Stromal cell of bone marrow (primary cell): ENCODE measurements at regions not wholly inside any gene's neighbourhood (a gene's known extent, or its start where the extent isn't known, plus 50 kb on each side); places are given as distances from the start of the nearest gene placed in this dataset.
"Not testable (repeated sequence)": the region's sequence is repeated elsewhere in the genome, so short reads cannot be mapped to it uniquely, and the experiment has no call there.

ENCODE experiments used
- DNase-seq: peaks from one replicate; pipeline ENCODE4 v3.0.0-alpha.2; 2012; ENCODE audit warnings: low read depth

DNA sequence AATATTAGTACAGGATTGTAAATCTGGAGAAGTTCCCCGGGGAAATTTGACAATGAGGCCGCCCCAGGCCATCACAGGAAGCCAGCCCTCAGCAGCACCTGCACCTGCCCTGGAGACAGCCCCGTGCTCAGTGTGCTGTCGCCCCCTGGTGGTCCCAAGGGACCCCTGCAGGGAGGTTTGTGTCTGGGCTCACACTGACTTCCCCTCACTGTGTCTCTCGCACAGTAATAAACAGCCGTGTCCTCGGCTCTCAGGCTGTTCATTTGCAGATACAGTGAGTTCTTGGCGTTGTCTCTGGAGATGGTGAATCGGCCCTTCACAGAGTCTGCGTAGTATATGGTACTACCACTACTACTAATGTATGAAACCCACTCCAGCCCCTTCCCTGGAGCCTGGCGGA is 1011.2 kb downstream of the TMEM121 start:
- DNase-seq: not testable (repeated sequence)

DNA sequence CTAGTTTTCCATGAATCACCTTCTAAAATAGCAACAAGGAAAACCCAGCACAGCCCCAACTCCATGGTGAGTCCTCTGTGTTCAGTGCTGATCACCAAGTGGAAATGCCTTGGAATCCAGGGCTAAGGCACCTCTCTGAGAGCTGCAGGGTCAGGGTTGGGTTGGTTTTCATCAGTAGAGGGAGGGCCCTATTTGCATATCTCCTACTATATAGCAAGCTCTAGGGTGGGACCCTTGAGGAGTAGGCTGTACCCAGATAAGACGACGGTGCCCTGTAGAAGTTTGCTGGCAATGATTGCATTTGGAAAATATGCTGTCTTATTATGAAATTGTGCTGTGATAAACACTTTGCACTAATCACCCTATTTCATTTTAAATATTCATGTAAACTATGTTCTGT is 1011.8 kb downstream of the TMEM121 start:
- no peak for DNase-seq

DNA sequence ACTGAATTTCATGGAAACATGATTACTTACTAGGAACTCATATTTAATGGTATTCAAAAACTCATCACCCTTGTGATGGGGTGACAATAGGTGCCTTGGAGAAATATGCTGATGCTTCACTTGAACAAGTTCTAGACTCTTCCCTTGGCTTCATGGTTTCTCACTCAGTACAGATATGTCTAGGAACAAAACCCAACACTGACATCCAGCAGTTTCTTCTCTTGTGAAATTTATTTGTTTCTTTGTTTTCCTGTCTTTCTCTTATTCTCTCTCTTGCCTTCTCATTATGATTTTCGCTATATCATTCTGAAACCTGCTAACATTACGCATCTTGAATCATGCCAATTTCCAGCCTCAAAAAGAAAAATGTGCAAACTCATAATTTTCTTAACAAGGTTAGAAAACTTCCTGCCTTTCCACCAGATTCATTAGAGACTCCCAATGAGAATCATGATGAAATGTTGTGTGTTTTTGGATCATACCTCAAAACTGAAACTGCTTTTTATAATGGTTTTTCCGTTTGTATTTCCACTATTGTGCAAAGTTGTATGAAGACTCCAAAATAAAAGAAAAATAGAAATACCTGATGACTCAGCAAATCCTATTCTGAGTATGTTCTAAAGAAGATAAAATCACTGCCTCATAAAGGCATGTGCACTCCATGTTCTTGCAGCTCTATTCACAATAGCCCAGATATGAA is 1021.5 kb downstream of the TMEM121 start:
- DNase-seq: no peak

DNA sequence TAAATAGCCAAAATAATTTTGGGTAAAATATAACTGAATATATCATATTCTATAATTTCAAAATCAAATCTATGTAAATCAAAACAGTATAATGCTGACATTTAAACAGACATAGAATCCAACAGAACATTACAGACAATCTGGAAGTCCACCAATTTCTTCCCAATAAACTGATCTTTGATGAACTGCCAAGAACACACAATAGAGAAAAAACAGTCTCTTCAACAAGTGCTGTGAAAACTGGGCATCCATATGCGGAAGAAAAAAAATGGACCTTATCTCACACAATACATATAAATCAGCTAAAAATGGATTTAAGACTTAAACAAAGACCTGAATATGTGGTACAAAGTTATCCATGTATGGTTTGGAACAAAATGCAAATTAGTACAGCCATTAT is 1022.7 kb downstream of the TMEM121 start:
- no peak for DNase-seq

DNA sequence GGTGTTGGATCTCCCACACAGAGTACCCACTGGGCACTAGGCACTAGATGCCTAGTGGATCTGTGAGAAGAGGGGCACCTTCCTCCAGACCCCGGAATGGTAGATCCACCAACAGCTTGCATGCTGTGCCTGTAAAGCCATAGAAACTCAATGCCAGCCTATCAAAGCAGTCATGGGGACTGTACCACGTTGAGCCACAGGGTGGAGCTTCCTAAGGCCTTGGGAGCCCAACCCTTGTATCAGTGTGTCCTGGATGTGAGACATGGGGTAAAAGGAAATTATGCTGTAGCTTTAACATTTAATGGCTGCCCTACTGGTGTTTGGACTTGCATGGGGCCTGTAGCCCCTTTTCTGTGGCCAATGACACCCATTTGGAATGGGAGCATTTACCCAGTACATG is 1024.9 kb downstream of the TMEM121 start:
- DNase-seq: no peak

DNA sequence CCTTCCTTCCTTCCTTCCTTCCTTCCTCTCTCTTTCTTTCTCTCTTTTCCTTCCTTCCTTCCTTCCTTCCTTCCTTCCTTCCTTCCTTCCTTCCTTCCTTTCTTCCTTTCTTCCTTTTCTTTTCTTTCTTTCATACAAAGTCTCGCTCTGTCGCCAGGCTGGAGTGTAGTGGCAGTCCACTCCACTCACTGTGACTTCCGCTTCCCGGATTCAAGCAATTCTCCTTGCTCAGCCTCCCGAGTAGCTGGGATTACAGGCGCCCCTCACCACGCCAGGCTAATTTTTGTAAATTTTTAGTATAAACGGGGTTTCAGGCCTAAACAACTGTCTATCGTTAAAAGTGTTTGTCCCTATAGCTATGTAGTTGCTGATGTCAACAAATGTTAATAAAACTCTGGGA is 1029.8 kb downstream of the TMEM121 start:
- not testable (repeated sequence) for DNase-seq

DNA sequence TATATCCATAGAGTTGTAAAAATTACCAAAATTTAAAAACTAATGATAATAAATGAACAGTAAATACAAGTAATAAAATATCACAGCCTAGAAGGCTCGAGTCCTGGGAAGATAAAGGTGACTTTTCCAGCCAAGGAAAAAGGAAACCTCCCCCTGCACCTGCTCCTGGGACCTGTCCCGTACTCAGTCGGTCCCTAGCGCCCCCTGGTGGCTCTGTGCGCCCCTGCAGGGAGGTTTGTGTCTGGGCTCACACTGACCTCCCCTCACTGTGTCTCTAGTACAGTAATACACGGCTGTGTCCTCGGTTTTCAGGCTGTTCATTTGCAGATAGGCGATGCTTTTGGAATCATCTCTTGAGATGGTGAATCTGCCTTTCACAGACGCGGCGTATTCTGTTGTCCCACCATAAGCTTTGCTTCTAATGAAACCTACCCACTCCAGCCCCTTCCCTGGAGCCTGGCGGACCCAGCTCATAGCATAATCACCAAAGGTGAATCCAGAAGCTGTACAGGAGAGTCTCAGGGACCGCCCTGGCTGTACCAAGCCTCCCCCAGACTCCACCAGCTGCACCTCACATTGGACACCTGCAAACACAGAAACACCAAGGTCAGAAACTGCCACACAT is 1030.4 kb downstream of the TMEM121 start:
- no peak for DNase-seq

DNA sequence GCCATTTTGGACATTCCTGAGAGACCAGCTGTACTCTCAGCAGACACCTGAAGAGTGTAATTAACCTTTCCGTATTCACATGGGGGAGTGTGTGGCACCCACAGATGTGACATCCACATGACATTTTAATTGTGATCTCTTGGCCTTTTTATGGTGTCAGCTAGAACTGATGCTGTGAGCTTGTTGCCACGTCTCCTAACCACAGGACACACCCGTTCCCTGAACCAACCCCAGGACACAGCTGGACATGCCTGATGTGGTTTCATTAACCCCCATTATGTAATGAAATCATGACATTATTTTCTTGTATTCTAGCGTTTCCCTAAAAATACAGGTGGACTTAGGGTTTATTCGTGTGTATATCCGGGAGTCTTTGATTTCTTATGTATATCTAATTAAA is 1036.1 kb downstream of the TMEM121 start:
- DNase-seq: no peak

DNA sequence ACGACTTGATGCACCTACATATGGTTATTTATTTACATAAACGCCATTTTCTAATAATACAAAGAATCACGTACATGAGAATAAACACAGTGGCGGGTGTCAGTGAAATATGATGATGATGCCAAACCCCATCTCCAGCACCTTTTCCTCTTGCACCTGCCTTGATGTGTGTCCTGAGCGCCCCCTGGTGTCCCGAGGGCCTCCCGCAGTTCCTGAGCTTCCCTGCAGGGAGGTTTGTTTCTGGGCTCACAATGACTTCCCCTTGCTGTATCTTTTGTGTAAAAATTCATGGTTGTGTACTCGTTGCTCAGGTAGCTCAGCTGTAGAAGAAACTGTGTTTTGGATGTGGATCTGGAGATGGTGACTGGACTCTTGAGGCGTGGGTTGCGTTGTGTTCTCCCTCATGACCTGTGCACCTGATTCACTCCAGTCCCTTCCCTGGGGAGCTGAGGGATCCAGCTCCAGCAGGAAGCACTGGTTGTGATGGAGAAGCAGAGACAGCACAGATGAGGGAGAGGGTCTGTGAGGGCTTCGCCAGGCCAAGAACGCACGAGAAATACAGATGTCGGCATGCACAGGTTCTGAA is 1037.8 kb downstream of the TMEM121 start:
- no peak for DNase-seq

DNA sequence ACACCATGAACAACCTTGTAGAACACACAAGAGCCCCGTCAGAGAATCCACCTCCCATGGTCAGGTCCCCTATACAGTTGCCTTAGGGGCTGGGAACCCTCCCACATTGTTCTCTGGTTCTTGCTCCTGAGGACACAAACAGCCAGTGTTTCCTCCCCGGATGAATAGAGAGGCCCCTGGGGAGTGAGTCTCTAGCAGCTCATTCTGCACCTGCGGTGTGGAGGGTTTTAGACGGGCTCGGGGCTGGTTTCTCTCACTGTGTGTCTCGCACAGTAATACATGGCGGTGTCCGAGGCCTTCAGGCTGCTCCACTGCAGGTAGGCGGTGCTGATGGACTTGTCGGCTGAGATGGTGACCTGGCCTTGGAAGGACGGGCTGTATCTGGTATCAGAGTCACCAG is 1052.1 kb downstream of the TMEM121 start:
- DNase-seq: no peak

DNA sequence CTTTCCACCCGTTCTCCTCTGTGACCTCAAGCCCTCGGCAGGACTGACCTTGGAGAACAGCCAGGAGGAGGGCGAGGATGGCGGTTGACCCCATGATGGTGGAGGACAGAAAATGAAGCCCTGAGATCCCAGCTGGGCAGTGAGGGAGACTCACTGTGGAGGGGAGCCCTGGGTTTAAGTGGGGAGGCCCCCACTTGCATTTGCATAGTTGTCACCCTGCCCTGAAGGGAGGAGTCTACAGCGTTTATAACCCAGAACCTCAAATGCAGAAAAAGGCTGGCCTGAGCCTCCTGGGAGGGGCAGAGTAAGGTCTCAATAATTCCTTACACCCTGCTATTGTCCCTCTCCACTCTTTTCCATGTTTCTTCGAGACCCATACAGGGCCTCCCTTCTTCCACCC is 1052.7 kb downstream of the TMEM121 start:
- DNase-seq: no peak

DNA sequence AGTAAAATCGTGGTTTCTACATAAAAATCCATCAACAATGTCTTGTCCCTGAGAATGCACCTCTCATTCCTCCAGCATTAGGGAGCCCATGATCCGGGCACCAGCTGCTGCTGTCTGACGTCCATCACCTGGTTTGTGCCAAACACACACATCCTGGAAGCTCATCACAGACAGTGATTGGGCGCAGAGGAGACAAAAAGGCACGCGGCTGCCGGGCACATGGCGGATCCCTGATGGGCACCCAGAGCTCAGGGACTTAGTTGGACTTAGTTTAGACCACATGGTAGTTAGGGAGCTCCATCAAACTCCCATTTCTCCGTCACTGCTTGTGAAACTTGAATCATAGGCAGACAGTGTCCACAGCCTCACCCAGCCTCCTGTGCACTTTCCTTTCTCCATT is 1059.3 kb downstream of the TMEM121 start:
- DNase-seq: no peak

DNA sequence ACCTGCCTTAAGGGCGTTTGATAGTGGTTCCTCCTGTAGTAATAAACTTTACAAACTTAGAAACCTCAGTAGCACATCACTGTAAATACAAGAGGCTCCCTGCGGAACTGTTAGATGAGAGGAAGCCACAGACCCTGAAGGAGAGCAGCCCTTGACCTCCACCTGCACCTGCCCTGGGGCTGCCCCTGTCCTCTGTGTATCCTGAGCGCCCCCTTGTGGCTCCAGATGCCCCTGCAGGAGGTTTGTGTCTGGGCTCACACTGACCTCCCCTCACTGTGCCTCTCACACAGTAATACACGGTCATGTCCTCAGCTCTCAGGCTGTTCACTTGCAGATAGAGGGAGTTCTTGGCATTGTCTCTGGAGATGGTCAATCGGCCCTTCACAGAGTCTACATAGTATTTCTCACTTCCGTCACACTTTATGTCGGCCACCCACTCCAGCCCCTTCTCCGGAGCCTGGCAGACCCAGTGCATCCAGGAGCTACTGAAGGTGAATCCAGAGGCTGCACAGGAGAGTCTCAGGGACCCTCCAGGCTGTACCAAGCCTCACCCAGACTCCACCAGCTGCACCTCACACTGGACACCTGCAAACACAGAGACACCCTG is 1059.8 kb downstream of the TMEM121 start:
- no peak for DNase-seq

DNA sequence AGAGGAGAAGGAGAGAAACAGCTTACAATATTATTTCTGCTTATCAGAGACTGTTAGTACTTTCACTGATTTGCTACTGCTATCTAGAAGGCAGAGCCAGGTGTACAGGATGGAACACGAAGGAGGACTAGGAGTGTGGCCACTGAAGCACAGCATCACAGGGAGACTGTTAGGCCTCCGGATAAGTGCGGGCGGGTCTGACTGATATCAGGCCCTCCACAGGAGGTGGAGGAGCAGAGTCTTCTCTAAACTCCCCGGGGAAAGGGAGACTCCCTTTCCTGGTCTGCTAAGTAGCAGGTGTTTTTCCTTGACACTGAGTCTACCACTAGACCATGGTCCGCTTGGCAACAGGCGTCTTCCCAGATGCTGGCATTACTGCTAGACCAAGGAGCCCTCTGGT is 1065.2 kb downstream of the TMEM121 start:
- not testable (repeated sequence) for DNase-seq

DNA sequence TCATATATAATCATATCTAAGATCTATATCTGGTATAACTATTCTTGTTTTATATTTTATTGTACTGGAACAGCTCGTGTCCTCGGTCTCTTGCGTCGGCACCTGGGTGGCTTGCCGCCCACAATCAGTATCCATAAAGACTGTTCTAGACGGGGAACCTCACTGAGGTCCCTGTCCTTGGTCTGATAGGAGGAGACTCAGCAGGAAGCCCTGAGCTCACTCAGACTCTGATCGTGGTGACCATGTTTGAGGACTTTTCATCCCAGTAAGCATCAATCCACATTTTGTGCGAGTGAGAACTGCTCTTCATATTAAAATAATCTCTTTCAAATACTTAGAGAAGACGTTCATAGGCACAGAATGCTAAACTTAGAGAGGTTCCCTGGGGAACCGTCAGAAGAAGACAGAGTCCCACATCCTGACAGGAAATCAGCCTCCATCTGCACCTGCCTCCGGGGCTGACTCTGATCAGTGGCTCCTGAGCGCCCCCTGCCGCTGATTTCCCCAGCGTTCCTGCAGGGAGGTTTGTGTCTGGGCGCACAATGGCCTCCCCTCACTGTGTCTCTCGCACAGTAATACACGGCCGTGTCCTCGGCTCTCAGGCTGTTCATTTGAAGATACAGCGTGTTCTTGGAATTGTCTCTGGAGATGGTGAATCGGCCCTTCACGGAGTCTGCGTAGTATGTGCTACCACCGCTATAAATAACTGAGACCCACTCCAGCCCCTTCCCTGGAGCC is 1065.9 kb downstream of the TMEM121 start:
- DNase-seq: not testable (repeated sequence)

DNA sequence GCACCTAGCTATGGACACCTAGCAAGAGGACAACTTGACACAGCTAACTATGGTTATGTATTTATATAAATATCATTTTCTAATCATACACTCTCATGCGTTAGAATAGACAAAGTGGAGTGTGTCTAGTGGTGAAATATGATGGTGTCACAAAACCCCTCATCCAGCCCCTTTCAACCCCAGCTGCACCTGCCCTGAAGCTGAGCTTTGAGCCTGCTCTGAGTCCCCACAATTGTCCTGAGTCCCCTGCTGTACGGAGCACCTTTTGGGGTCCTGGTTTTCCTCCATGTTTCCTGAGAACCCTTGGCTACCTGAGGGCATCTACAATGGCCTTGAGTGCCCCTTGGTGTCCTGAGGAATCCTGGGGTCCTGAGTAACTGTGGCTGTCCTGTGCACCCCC is 1072.8 kb downstream of the TMEM121 start:
- no peak for DNase-seq

DNA sequence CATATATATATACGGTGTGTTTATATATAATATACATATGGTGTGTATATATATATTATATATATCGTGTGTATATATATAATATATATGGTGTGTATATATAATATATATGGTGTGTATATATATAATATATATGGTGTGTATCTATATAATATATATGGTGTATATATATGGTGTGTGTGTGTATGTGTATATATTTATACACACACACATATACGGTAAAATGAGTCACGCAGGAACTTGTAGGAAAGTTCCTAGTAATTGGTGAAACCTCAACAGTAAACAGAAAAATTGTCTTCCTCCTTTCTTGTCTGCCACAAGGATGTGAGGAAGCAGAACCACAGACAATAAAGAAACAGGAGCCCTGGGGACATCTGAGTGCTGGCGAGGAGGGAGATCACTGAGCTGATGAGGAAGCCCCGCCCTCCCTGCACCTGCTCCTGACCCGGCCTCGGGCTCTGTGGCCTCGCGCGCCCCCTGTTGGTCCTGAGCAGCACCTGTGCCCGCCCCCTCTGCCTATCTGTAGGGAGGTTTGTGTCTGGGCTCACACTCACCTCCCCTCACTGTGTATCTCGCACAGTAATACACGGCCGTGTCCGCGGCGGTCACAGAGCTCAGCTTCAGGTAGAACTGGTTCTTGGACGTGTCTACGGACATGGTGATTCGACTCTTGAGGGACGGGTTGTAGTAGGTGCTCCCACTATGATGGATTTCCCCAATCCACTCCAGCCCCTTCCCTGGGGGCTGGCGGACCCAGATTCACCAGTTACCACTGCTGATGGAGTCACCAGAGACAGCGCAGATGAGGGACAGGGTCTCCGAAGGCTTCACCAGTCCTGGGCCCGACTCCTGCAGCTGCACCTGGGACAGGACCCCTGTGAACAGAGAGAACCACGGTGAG is 1079.4 kb downstream of the TMEM121 start:
- DNase-seq: no peak

DNA sequence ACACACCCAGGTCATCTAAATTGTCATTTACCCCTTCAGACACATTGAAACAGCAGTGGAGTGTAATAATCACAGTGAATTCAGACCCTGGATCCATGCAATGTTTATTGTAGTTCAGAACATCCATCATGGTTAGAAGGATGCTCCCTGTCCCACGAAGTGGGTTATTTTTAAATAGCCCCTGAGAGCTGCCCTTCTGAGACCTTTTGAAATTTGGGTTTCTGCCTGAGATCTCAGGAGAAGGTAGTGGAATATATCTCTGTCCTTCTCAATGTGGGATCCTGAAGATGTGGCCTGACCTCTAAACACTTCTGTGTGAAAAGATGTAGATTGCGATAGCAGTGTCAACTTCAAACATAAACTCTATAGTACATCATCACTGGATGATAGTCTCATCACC is 1080.6 kb downstream of the TMEM121 start:
- no peak for DNase-seq

DNA sequence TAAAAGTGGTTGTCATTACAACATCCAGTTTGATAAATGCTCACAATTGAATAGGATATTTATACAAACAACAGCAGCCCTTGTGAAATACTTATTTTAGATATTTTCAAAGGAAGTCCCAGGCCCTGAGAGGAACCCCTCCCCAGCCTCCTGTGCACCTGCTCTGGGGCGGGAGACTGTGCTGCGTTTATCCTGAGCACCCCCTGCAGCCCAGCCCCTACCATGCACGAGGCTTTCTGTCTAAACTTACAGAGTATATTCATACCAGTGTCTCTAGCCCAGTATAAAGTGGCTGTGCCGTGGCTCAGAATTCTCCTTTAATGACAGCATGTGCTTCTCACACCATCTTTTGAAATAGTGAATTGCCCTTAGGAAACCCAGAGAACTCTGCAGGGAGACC is 1084.3 kb downstream of the TMEM121 start:
- no peak for DNase-seq

DNA sequence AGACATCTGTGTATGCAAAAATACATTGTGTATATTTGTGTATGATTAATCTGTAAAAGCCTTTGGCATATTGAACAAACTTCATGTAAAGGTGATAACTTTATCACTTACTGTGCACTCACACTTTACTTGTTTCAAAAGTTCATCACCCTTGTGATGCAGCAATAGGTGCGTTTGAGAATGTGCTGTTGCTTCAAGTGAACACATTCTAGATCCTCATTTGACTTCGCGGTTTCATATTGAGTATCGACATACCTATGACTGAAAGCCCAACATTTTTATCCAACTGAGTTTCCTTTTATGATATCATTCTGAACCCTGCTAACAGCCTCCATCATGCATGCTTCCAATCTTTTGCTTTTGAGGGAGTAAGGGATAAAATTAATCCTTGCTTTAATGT is 1086.9 kb downstream of the TMEM121 start:
- DNase-seq: no peak

DNA sequence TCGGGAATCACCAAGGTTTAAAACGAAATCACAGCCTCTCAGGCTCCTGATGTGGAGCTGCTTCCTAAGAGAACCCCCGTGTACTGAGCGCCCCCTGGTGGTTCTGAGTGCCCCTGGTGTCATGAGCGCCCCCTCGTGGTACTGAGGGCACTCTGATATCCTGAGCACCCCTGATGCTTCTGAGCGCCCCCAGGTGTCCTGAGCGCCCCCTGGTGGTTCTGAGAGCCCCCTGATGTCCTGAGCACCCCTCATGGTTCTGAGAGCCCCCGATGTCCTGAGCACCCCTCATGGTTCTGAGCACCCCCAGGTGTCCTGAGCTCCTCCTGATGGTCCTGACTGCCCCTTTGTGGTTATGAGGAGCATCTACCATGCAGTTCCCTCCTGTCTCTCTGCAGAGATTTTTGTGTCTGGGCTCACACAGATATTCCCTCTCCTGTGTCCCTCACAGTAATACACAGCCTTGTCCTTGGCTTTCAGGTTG is 1092.1 kb downstream of the TMEM121 start:
- DNase-seq: not testable (repeated sequence)
